NCI-H510A treated with DMSO at 0.1 percent for 48 hours (cell line): ENCODE measurements at regions not wholly inside any gene's neighbourhood (a gene's known extent, or its start where the extent isn't known, plus 50 kb on each side); places are given as distances from the start of the nearest gene placed in this dataset.

Source experiments
- DNase-seq: peaks from one replicate; lab custom pipeline; 2025; lab: John Stamatoyannopoulos, UW

DNA sequence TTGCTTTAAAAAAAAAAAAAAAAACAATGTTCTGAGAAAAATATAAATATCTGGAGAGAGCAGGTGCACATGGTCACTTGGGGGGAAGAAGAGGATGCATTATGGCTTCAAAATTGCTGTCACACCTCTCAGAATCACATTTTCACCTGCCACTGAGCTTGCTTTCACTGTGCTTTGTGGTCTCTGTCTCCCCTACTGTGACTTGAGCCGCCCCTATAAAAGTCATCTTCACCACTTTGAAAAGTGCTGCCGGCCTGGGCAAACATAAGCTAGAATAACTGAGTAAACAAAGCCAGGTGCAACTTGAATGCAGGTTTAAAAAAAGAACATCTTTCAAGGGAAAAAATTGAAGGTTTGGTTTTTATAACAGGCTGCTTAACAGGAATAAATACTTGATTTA lies 368.1 kb upstream of the GRIA1 start:
- DNase-seq, result peak; percentile 92

GRCh38 chr5:153130296-153130695 lies 360.2 kb upstream of the GRIA1 start:
- peak; percentile 40 for DNase-seq

GRCh38 chr5:153135411-153135810 lies 355.1 kb upstream of the GRIA1 start:
- DNase-seq, result no peak

GRCh38 chr5:153136910-153137614 lies 353.4 kb upstream of the GRIA1 start:
- no peak for DNase-seq

- DNase-seq, result peak; percentile 21
Measured at GRCh38 chr5:153147891-153148623, 342.4 kb upstream of the GRIA1 start.

DNA sequence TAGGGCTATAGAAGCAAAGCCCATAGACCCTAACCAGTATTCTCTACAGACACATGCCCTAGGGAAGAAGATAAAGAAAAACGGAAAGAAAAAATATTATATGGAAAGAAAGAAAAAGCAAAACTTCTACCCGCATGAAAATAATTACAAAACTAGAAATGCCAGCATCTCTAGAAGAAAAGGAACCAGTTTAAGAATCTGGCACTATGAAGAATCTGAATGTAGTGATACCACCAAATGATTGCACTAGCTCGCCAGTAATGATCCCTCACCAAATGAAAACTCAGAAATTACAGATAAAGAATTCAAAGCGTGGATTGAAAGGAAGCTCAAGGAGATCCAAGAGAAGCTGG lies 341.9 kb upstream of the GRIA1 start:
- DNase-seq, result no peak

DNA sequence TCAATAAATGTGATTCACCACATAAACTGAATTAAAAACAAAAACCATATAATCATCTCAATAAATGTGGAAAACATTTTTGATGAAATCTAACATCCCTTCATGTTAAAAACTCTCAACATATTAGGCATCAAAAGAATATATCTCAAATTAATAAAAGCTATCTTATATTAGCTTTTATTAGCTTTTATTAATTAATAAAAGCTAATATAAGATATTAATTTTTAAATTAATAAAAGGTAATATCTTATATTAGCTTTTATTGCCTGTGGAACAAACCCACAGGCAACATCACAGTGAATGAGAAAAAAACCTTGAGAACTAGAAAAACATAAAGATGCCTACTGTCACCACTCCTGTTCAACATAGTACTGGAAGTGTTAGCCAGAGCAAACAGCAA lies 338.9 kb upstream of the GRIA1 start:
- DNase-seq, result no peak

GRCh38 chr5:153153086-153153485 lies 337.4 kb upstream of the GRIA1 start:
- DNase-seq, result no peak

DNA sequence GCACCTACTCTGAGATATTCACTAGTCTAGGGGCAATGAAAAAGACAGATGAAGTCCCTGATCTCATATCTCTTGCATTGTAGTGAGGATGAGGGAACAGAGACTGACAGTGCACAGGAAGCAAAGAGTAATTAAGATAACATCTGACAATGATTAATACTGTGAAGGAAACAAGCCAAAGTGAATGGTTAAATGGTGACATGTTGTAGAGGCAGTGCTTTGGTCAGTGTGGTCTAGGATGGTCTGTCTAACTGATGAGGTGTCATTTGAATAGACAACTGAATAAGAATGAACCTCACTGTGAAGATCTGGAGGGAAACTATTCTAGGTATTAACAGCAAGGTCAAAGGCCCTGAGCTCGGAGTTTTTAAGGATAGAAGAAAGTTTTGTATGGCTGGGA lies 333.3 kb upstream of the GRIA1 start:
- DNase-seq, result no peak

GRCh38 chr5:153158608-153159007 lies 331.9 kb upstream of the GRIA1 start:
- DNase-seq, result no peak

DNA sequence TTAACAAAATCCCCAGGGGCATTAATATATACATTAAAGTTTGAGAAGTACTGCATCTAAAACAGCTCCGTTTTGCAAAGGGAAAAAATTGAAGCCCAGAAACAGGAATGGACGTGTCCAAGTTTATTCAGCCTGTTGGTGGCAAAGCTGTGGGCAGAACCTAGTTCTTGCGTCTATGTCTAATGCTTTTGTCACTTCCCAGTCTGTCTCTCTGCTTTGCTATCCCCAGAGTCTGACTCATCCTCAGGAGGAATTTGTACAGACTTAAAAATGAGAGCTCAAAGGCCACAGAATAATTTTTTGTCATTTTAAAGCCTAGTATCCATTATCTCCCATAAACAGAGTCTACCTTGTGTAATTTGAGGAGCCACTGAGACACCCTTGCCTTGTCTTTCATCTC lies 330.9 kb upstream of the GRIA1 start:
- DNase-seq, result no peak

- no peak for DNase-seq
Measured at GRCh38 chr5:153168241-153168640, 322.2 kb upstream of the GRIA1 start.

- no peak for DNase-seq
Measured at GRCh38 chr5:153187503-153187902, 303.0 kb upstream of the GRIA1 start.

DNA sequence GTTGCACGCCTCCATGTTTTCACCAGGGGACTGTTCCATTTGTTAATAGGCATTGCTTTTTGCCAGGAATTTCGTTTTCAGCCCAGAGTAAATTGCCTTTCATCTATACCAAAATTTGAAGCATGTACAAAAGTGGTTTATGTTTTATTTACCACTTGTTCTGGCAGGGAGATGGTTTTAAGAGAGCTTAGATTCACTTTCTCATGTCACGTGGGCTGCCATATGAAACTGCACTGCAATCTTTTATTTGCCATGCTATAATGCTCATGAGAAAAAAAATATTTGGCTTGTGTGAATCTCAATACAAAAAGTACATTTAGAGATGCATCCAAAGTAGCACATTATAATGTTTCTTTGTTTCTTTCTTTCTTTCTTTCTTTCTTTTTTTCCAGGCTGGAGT lies 284.1 kb upstream of the GRIA1 start:
- no peak for DNase-seq

- no peak for DNase-seq
Measured at GRCh38 chr5:153209016-153209415, 281.5 kb upstream of the GRIA1 start.

GRCh38 chr5:153209687-153210086 lies 280.8 kb upstream of the GRIA1 start:
- DNase-seq, result no peak

GRCh38 chr5:153211076-153211475 lies 279.4 kb upstream of the GRIA1 start:
- no peak for DNase-seq

- DNase-seq, result no peak
Measured at GRCh38 chr5:153212471-153212870, 278.0 kb upstream of the GRIA1 start.

DNA sequence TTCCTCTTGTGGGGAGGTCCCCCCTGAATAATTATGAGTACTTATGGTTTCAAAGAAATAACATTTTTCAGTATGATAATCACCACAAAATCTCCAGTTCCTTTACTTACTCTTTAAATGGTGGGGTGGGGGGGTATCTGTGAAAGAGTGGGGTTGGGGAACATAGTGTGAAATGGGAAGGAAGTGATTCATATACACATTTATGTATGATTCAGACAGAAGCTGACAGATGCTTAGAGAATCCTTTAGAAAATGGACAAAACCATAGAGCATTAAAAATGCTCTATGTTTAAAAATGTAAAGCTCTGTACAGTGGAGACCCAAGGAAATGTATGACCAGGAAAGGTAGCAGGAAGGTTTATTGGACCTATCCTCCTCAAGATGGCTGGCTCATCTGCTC lies 267.5 kb upstream of the GRIA1 start:
- no peak for DNase-seq

- DNase-seq, result no peak
Measured at GRCh38 chr5:153223376-153223775, 267.1 kb upstream of the GRIA1 start.

- no peak for DNase-seq
Measured at GRCh38 chr5:153224651-153225050, 265.8 kb upstream of the GRIA1 start.

DNA sequence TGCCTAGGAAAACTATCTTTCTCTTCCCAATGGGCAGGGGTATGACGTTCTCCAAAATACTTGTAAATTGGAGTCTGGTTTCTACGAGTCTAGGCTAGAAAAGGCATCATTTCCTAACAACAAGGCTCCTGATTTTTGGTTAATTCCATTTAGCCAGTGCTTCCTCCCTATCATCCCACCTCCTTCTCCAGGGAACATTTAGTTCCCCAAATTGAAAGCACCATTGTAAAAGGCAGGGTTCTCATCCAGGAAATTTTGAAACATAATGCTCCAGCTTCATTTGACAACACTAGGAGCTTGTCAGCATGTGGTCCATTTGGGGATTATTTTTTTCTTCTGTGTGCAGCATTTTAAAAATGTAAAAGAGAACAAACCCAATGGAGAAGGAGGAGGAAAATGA lies 256.5 kb upstream of the GRIA1 start:
- DNase-seq, result no peak

DNA sequence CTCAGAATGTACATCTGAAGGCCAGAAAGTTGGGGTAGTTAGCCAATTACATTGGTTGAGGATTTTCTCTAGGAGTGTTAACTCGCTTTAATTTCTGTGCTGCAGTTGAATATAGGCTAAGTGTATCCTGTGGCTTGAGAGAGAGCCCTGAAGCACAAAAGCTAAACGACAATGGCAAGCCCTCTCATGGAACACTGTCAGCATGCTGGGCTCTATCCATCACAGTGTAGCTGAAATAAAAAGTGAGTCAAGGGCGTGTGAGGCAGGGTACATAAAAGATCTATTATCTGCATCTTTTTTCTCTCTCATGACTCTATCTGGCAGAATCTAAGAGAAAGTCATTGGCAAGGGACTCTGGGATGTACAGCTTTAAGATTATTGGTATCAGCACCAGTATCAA lies 254.2 kb upstream of the GRIA1 start:
- no peak for DNase-seq
